HG02678 (cell line): ENCODE measurements at regions not wholly inside any gene's neighbourhood (a gene's known extent, or its start where the extent isn't known, plus 50 kb on each side); places are given as distances from the start of the nearest gene placed in this dataset.
"Not testable (repeated sequence)": the region's sequence is repeated elsewhere in the genome, so short reads cannot be mapped to it uniquely, and the experiment has no call there.

Source experiments
- ATAC-seq: cut with Tn5 transposase; IDR thresholded peaks from one replicate; pipeline ENCODE4 v1.9.1; 2021; ENCODE audit warnings: mild to moderate bottlenecking, moderate library complexity; ENCODE audit not compliant: unreplicated experiment

DNA sequence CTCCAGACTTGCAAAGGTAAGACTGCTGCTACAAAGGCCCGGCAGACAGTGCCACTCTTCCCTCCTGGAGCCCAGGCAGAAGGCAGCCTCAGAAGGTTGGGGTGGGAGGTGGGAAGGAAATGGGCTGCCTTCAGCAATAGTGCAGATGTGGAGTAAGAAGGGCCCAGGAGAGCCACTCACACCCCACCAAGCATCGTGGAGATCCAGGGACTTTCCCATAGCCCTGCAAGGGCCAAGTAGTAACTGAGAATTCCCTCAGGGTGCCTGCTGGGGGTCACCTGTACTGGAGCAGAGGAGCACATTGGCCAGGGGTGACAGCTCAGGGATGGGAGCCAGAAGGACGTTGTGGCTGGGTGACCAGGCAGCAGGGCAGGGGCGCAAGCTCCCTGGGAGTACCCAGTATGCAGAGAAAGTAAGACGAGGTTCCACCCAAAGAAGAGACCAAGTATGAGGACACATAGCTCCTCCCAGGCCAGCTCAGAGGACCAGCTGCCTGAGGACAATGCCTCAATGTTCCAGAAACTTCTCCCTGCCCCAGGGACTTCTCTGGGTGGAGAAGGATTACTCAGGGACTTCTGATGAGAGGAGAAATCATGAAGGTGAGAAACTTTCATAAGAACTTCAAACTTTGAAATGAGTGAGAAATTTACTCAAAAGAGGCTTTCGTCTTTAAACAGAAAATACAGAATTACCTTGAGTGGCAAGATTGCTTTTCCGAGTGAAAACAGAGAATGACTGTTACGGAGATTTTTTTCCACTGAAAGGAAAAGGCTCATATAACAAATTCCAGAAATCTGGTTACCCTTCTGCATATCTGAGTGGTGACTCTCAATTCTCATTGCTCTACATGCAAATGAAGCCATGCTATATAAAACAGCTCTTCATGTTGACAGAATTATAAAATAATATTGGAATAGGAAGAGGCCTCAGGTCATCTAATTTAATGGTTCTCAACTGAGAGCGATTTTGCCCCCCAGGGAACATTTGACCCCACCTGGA is 87.9 kb upstream of the TRIO start:
- no peak for ATAC-seq

DNA sequence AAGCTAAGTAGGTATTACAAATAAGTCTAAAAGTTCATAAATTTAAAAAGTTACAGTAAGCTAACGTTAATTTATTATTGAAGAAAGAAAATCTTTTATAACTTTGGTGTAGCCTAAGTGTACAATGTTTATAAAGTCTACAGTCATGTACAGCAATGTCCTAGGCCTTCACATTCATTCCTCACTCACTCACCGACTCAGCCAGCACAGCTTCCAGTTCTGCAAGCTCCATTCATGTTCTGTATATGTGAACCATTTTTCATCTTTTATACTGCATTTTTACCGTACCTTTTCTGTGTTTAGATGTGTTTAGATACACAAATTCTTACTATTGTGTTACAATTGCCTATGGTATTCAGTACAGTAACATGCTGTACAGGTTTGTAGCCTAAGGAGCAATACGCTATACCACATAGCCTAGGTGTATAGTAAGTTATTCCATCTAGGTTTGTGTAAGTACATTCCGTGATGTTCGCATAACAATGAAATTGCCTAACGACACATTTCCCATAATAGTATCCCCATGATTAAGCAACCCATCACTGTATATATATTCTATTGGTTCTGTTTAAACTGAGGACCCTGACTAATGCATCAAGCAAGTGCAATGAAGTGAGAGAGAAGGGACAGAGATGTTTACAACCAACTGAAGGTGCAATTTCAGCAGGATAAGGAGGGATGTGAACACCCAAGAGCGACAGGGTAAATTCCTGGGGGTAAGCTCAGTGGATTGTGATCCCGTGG is 88.9 kb upstream of the TRIO start:
- ATAC-seq, result no peak

DNA sequence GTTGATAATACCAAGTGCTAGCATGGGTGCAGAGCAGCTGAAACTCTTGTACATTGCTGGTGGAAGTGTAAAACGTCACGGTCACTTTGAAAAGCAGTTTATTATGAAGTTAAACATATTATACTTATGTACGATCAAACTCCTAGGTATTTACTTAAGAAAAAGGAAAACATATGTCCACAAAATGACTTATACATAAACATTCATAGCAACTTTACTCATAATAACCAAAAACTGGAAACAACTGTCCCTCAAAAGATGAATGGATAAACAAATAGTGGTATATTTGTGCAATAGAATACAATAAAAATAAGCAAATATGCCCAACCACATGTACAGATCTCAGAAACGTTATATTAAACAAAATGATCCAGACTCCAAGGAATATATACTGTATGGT is 92.3 kb upstream of the TRIO start:
- ATAC-seq, result no peak

DNA sequence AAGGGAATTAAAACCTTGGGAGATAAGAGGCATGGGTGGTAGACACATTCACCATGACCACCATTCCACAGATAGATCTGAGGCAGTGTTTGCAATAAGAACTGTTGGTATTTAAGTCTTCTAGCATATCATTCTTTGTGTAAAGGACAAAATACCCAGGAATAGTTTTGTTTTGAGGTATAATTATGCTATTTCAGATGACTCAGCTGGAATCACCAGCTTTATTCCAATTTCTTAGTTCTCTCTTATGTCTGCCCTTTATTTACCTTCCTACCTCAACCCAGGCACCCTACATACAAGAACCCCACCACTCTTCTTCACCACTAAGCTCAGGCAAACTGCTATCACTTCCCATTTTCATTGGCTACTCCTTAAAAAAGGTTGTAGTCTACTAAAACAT is 94.7 kb upstream of the TRIO start:
- no peak for ATAC-seq

DNA sequence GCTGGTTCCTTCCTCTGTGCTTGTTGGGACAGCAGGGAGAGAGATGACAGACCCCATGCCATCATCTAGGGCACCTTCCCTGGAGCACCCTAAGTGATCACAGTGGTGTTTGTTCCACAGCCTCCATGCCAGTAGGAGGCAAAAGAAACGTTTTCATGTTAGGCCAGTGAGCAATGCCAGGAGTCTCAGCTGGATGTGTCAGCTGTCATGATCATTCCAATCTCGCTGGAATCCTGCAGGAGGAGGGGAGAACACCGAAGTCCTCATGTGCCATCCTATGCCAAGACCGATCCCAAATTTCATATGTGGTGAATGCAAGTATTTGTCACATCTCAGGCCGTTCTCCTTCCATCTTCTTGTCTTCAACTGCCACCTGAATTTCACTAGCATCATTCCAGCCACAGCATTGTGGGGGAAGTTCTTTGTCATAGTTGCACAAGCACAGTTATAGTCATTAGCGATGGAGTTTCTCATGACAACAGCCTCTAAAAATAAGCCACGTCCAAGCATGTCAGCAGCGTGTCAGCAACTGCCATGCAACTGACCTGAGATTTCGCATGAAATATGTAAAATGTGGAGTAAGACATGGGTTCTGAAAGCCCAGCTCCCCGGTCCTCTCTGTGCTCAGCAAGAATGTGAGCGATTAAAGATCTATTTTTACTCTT is 97.2 kb upstream of the DNAH5 start:
- no peak for ATAC-seq

DNA sequence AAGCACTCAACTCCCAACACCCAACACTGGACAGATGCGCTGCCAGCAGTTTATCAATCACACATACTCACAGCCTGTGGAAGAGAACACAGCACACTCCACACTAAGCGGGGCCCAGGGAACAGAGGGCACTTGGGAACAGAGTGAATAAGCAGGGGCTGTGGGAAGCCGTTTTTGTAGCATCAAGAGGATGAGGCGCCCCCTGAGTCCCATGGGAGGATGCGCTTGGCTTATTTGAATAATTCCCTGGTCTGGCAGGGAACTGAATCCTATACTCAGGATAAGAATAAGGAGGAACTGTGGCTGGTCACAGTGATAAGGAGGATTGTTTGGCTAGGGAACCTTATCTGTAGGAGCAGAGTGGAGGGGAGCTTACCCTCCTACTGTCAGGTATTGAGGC is 96.1 kb upstream of the DNAH5 start:
- ATAC-seq, result no peak

DNA sequence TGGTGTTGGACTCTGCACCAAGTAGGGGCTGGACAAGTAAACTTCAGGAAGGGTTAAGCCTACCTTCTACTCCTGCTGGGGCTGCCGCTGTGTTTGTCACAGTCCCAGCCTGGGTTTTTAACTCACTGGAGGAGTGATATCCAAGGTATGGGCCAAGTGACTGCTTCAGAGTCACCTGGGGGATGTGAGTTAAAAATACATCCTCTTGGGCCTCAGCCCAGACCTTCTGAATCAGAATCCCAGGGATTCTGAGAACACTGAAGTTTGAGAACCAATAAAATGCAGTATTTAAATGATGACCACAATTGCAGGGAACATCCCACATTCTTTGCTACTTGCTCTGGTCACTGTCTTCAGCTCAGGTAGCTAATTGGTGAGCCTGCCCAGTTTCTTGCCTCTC is 95.1 kb upstream of the DNAH5 start:
- no peak for ATAC-seq

DNA sequence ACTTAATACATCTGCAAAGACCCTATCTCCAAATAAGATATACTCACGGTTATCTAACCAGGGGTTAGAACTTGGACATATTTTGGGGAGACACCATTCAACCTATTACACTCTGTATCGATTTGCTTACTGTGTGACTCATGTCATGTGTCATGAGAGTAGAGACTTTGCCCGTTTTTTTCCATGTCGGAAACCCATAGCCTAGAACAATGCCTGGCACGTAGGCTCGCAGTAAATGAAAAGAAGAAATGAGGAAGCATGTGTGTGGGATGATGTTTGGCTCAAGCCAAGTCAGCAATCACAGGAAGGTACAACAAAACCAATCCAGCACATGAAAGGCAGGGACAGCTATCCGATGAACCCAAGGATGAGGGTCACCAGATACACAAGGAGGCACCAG is 94.6 kb upstream of the DNAH5 start:
- ATAC-seq, result no peak

DNA sequence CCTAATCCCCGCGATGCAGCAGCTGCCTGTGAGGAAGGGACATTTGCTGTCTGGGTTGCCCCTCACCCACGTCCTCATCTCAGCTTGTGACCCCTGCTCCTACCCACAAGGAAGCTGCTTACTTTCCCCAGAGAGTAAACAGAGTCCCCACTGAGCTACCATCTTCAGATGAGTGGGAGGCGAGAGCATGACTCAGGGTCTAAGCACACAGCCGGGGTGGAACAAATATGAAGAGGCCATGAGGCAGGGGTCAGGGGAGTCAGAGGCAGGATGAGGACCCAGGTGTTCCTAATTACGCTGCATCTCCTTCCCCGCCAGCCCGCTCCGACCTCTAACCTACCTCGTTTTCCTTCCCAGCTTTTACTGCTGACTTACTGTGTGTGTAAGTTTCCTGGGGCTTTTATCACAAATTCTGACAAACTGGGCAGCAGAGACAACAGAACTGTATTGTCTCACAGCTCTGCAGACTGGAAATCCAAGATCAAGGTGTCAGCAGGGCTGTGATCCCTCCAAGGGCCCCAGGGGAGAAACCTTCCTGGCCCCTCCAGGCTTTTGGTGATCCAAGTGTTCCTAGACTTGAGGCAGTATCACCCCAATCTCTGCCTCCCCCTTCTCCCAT is 94.0 kb upstream of the DNAH5 start:
- ATAC-seq, result no peak

DNA sequence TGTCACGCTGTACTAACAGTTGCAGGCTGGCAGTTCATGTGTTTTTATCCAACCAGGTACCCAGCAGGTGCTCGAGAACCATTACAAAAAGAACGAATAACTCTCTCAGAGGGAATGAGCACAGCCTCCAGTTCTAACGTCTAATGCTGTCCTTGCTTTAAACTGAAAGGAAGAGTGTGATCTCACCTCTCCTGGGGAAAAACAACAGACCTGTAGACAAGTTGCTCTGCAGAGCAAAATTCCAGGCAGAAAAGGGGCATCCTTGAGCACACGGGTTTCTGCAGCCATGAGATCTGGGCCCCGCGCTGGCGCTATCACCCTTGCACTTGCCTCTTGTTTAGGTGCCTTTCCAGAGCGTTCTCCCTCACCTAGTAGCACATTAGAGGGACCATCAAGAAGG is 92.5 kb upstream of the DNAH5 start:
- no peak for ATAC-seq

DNA sequence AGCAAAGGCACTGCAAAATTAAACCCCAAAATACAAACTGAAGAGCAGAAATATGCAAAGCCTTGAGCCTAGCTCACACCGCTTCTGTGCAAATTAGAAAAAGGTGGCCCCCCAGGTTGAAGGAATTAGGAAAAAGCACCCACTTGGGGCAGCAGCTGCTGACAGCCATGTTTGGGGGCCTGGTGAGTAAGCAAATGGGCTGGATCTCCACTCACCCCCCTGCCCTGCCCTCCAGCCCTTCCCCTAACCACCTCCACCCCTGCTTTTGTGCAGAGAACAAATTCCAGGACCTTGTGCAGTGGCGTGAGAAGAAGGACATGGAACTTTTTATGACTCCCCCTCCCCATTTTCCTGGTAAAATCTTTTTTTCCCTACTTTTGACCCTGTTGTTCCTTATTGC is 92.0 kb upstream of the DNAH5 start:
- no peak for ATAC-seq

DNA sequence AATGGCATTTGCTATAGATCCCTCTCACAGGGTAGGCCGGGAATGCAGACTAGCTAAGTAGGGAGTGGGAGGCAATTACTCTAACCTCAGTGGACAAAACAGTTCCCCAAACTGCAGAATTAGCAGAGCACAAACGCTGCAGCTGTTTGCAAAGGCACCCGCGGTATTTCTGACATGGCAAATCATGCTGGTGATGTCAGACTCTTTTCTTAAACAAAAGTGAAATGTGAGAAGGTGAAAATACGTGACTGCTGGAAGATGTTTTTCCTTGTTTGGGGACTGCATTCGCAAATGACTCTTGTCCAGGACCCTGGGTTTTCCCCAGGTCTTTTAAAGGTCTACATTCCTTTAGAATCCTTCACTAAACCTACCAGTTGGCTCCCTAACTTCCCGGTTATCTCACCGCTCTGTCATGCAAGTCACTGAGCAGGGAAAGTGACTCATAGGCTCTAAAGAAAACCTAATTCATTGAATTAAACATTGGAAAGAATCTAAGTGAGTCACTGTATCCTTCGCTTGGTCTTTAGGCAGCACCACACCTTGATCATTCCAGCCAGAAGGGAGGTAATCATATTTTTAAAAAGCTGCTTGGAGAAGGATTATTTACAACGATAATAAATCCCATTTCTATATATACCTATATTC is 91.5 kb upstream of the DNAH5 start:
- no peak for ATAC-seq

DNA sequence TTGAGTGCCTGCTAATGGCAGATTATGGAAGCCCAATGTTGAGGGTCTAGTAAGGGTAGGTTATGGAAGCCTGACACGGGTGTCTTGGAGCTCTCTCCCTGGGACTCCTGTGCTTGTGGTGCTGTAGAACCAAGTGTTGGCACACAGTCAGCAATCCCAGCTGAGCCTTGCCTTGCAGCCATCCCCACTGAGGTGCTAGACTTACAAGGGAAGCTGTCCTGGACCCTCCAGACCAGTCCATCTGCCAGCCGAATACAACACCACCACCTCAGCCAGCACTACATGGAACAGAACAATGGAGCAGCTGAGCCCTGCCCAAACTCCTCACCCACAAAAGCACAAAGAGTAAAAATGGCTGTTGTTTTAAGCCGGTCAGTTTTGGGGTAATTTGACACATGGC is 90.5 kb upstream of the DNAH5 start:
- ATAC-seq, result no peak

DNA sequence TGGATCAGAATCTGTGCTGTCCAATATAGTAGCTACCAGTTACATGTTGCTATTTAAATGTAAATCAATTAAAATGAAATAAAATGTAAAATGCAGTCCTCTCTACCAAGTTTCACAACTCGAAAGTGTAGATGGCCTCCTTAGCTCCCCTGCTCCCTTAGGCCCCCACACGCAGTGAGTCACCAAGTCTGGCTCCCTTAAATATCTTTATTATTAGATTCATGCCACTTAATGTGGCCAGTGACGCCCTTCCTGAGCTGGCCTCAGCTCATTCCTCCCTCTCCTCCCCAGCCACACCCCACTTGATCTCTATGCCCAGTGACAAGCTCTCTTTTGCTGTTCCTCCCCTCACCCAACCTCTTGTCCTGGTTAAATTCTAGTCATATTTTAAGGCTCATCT is 88.4 kb upstream of the DNAH5 start:
- ATAC-seq, result no peak

DNA sequence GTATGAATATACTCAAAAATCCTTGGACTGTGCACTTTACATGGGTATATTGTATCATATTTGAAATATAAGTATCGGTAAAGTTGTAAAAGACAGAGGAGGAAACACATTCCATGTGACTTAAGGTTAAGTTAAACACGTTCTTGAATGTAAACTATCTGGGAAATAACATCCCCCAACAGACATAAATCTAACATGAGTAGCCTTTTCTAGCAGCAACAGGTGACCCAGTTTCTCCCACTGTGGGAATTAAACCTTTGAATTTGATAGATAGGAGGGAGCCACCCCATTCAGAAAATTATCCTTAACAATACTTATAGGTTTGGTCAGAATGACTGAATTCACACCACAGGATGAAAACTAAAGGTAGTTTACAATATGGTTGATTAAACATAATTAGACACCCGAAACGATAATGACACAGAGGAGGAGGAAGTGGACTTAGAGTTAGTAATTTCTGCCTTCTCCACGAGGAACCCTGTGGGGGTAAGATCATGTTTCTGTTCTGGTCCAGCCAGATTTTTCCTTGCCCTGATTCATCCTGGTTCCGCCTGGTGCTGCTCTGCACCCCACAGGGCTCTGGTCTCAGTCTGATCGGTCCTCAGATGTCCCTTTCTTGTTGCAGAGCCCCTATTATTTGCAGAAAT is 84.6 kb upstream of the DNAH5 start:
- ATAC-seq, result no peak

DNA sequence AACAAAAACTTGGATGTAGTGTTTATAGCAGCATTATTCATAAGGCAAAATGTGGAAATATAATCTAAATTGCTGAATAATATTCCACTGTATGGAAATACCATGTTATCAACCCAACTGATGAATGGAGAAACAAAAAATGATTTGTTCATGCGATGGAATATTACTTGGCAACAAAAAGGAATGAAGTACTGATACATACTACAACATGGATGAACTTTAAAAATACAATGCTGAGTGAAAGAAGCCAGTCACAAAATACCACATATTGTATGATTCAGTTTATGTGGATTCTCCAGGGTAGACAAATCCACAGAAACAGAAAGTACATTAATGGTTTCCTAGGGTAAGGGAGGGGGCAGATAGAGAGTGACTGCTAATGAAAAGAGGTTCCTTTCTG is 83.7 kb upstream of the DNAH5 start:
- ATAC-seq, result no peak

DNA sequence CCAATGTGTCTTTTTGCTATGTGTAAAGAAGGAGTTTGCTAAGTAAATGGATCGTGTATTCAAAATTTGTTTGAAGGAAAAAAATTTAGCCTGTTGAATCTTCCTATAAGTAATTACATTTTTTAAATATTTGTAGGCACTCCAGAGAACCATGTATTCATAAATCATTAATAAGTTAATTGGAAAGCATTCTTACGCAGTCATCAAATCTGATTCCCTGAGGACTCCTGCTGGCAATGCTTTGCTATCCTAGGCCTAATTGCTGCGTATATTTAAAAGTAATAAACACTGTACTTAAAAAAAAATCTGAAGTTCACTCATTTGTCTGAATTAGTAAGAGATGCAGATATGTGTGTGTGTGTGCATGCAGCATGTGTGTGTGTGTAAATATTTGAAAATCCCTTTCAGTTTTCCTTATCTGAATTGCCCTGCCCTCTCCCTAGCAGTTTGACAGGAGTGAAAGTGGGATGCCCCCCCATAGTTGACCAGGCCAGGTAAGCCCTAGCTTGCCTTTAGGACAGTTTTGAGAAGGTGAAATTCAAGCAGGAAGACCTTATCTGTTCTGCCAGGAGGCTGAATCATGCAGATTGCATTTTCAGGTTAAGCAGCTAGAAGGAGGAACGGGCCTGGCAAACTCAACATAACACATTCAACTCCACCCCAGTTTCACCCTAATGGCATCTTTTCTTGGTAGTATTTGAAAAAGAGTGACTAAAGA is 81.2 kb upstream of the DNAH5 start:
- no peak for ATAC-seq

DNA sequence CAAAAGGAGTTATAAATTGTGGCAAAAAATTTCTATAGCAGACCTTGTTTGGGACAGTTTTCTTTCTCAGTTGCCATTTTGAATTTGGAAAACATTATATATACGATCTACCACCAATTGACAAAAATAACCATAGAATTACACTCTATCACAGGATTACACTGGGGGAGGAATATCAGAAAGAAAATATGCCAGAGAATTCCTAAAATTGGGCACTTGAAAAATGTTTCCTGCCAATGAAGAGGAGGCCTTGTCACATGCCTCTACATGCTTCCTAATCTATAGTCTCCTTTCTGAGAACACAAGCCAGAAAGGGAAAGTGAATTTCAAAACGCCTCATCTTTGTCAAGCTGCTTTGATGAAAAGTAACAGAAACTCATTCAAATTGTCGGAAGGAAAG is 78.5 kb upstream of the DNAH5 start:
- ATAC-seq, result no peak

DNA sequence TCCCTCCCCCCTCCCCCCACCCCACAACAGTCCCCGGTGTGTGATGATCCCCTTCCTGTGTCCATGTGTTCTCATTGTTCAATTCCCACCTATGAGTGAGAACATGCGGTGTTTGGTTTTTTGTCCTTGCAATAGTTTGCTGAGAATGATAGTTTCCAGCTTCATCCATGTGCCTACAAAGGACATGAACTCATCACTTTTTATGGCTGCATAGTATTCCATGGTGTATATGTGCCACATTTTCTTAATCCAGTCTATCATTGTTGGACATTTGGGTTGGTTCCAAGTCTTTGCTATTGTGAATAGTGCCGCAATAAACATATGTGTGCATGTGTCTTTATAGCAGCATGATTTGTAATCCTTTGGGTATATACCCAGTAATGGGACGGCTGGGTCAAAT is 76.5 kb upstream of the DNAH5 start:
- not testable (repeated sequence) for ATAC-seq
